ENCODE measurements at regions not wholly inside any gene's neighbourhood (a gene's known extent, or its start where the extent isn't known, plus 50 kb on each side); places are given as distances from the start of the nearest gene placed in this dataset.

DNA sequence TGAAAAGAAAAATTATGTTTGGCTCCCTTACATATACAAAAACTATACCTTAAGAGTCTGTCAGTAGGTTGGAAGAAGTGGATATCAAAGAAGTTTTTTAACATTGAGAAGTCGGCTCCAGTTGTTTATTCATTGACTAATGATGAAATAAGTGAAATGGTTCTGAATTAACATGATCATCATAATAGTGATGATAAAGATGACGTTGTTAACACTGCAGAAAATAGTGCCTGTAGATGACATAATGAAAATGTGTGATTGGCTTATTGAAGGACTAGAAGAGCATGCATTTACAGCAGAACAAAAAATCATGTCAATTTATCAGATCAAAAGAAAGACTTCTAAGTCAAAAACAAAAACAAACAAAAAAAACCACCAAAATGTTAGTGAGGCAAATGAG lies 1125.4 kb upstream of the NXPH2 start:
- H3K4me3 Mint-ChIP-seq (ENCODE audit: unreplicated experiment) = no peak overlapping the region
- H3K4me1 Mint-ChIP-seq (ENCODE audit: low read depth, unreplicated experiment) = peaks cover 1% of the 10 kb centered on the region
- no peaks in the 10 kb centered on the region for H3K36me3 Mint-ChIP-seq (ENCODE audit: unreplicated experiment)
- H3K27ac Mint-ChIP-seq (ENCODE audit: unreplicated experiment) = no peak overlapping the region
- H3K27me3 Mint-ChIP-seq (ENCODE audit: unreplicated experiment) = no peaks in the 10 kb centered on the region
- DNase-seq = no peak
- no peaks in the 10 kb centered on the region for H3K9me3 Mint-ChIP-seq (ENCODE audit: unreplicated experiment)
- TF ChIP-seq, protein P1, sequence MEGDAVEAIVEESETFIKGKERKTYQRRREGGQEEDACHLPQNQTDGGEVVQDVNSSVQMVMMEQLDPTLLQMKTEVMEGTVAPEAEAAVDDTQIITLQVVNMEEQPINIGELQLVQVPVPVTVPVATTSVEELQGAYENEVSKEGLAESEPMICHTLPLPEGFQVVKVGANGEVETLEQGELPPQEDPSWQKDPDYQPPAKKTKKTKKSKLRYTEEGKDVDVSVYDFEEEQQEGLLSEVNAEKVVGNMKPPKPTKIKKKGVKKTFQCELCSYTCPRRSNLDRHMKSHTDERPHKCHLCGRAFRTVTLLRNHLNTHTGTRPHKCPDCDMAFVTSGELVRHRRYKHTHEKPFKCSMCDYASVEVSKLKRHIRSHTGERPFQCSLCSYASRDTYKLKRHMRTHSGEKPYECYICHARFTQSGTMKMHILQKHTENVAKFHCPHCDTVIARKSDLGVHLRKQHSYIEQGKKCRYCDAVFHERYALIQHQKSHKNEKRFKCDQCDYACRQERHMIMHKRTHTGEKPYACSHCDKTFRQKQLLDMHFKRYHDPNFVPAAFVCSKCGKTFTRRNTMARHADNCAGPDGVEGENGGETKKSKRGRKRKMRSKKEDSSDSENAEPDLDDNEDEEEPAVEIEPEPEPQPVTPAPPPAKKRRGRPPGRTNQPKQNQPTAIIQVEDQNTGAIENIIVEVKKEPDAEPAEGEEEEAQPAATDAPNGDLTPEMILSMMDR (IDR thresholded peaks at IDR 0.05; ENCODE audit: partially characterized antibody, unreplicated experiment) = no peak

DNA sequence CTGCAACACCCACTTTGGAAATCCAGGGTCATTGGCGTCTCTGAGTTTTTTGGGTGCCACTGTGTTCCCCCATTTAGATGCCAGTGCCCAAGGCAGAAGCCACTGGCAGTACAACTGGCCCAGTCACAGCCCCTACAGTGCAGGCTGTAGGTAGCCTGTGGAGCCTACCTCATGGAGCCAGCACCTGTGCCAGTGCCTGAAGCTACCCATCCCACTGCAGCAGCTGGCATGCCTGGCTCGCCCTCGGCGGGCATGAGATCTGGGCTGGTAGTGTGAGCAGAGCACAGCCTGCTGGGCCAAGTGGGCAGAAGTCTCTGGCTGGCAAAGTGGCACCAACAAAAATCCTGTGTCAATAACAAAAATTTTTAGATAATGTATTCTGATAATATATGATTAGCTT lies 1111.4 kb upstream of the NXPH2 start:
- H3K4me1 Mint-ChIP-seq (ENCODE audit: low read depth, unreplicated experiment) = peaks cover 15% of the 10 kb centered on the region
- H3K36me3 Mint-ChIP-seq (ENCODE audit: unreplicated experiment) = no peaks in the 10 kb centered on the region
- no peak for DNase-seq
- no peak overlapping the region for H3K4me3 Mint-ChIP-seq (ENCODE audit: unreplicated experiment)
- no peak overlapping the region for H3K27ac Mint-ChIP-seq (ENCODE audit: unreplicated experiment)
- peaks cover 6% of the 10 kb centered on the region for H3K9me3 Mint-ChIP-seq (ENCODE audit: unreplicated experiment)
- TF ChIP-seq, protein P1 (IDR thresholded peaks at IDR 0.05; ENCODE audit: partially characterized antibody, unreplicated experiment) = no peak
- H3K27me3 Mint-ChIP-seq (ENCODE audit: unreplicated experiment) = peaks cover 3% of the 10 kb centered on the region

DNA sequence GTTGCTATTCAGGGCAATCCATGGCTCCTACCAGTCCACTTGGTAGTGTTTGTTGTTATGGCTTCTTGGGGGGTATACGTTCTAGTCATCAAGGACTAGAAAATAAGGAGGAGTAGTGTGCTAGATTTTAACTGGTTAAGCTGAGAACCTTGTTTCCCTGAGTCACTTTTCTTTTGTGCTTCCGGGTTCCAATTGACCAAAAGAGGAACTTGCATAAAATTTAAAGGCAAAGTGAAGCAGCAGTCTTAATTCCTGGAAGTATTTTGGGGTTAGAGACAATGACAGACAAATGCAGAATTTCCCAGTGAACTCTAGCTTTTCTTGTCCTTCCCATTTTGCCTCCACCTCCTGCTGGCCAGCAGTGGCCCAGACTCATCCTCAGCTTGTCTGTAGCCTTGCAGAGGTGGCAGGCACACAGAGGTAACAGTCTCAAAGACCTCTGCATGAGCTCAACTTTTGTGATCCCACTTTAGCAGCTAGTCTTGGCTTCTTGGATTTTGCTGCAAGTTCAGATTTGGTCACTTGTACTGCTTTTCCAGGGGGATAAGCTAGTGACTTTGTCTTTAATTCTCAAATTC lies 1105.8 kb upstream of the NXPH2 start:
- TF ChIP-seq, protein P1 (IDR thresholded peaks at IDR 0.05; ENCODE audit: partially characterized antibody, unreplicated experiment) = no peak
- Mint-ChIP-seq H3K4me3 (ENCODE audit: unreplicated experiment) (no peak overlapping the region), H3K36me3 (ENCODE audit: unreplicated experiment) (peaks cover 5% of the 10 kb centered on the region), H3K9me3 (ENCODE audit: unreplicated experiment) (peaks cover 1% of the 10 kb centered on the region), H3K27ac (ENCODE audit: unreplicated experiment) (no peak overlapping the region), H3K4me1 (ENCODE audit: low read depth, unreplicated experiment) (no peaks in the 10 kb centered on the region), H3K27me3 (ENCODE audit: unreplicated experiment) (no peaks in the 10 kb centered on the region)
- no peak for DNase-seq

DNA sequence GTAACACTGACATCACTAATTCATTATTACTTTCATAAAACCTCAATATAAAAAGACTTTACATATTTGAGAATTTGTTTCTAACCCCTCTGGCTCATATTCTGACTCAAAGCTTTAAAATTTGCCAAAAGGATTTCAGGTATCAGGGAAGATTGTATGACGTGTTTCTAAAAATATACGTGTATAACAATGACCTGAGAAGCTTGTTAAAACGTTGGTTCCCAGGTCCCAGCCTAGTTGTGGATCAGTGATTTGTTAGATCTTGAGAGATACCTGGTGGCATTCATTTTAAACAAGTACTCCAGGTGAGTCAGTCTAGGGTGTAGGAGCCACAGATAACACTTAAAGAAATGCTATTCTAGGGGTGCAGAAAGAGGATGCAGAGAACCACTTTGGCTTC lies 1096.8 kb upstream of the NXPH2 start:
- Mint-ChIP-seq H3K36me3 (ENCODE audit: unreplicated experiment) (peaks cover 4% of the 10 kb centered on the region), H3K27me3 (ENCODE audit: unreplicated experiment) (no peaks in the 10 kb centered on the region), H3K4me3 (ENCODE audit: unreplicated experiment) (no peak overlapping the region), H3K9me3 (ENCODE audit: unreplicated experiment) (no peaks in the 10 kb centered on the region), H3K27ac (ENCODE audit: unreplicated experiment) (no peak overlapping the region), H3K4me1 (ENCODE audit: low read depth, unreplicated experiment) (peaks cover 3% of the 10 kb centered on the region)
- TF ChIP-seq, protein P1 (IDR thresholded peaks at IDR 0.05; ENCODE audit: partially characterized antibody, unreplicated experiment) = no peak
- no peak for DNase-seq

DNA sequence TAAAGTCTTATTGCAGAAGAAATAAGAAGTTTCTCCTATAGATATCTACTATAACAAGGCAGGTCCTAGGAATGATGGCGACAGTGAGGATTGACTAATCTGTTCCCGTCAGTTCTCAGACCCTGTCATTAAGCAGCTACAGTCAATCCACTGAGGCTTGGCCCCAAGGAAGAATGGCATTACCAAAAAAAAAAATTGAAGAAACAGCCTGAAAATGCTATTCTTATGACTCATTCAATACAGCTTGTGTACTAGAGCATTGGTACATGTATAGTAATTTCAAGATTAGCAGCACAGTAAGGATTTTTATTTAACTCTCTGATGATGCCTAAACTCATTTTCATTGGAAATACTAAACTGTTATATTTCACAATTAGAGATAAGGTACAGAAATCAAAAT lies 1096.1 kb upstream of the NXPH2 start:
- peaks cover 3% of the 10 kb centered on the region for H3K4me1 Mint-ChIP-seq (ENCODE audit: low read depth, unreplicated experiment)
- no peak overlapping the region for H3K4me3 Mint-ChIP-seq (ENCODE audit: unreplicated experiment)
- TF ChIP-seq, protein P1 (IDR thresholded peaks at IDR 0.05; ENCODE audit: partially characterized antibody, unreplicated experiment) = no peak
- H3K27me3 Mint-ChIP-seq (ENCODE audit: unreplicated experiment) = no peaks in the 10 kb centered on the region
- H3K9me3 Mint-ChIP-seq (ENCODE audit: unreplicated experiment) = no peaks in the 10 kb centered on the region
- H3K36me3 Mint-ChIP-seq (ENCODE audit: unreplicated experiment) = peaks cover 4% of the 10 kb centered on the region
- H3K27ac Mint-ChIP-seq (ENCODE audit: unreplicated experiment) = no peak overlapping the region
- DNase-seq = no peak

All from glutamatergic neuron (in vitro differentiated cells).